ENCODE measurements at regions not wholly inside any gene's neighbourhood (a gene's known extent, or its start where the extent isn't known, plus 50 kb on each side); places are given as distances from the start of the nearest gene placed in this dataset.

GRCh38 chr3:22040150-22040549 lies 289.1 kb upstream of the ZNF385D start:
- ATAC-seq (no peak), DNase-seq (ENCODE audit: extremely low read depth in 1 of 4, low spot score in 3 of 4) (no peak), FAIRE-seq (no peak)
- no TSS peak for BruUV-seq (replicated peaks)
- ChIA-PET CTCF (ENCODE audit: low intra/inter-chr PET ratio) (no interaction called here), POLR2A (no interaction called here)
- 0% methylated on average over 1 of the region's 1 CpG for WGBS (ENCODE audit: insufficient coverage, low coverage, missing lambda C conversion rate)
- H3K36me3 ChIP-seq (ENCODE audit: control insufficient read depth, insufficient read depth, low read length), result no peaks in the 10 kb centered on the region
- no peaks in the 10 kb centered on the region for H3K27me3 ChIP-seq (ENCODE audit: control insufficient read depth in 2 of 2, insufficient read depth in 2 of 2, low read length in 2 of 2)
- no peaks in the 10 kb centered on the region for H3K9me3 ChIP-seq (replicated peaks; ENCODE audit: control insufficient read depth, insufficient read depth, low read depth, low read length)
- no peaks in the 10 kb centered on the region for H3K9me1 ChIP-seq (ENCODE audit: control insufficient read depth, insufficient read depth, low read length)
- in situ Hi-C loops (cut with MboI) (no loop called here), intact Hi-C loops (cut with micrococcal nuclease) (no loop called here)
- TF ChIP-seq DDX20 (tag; IDR thresholded peaks at IDR 0.05; ENCODE audit: low read depth), result no peak
- TF ChIP-seq ZNF253 (CRISPR knock-in tag; conservative IDR thresholded peaks at IDR 0.05), result no peak
- no peak for TF ChIP-seq MTA1 (IDR thresholded peaks at IDR 0.05; ENCODE audit: borderline replicate concordance)
- no peak for TF ChIP-seq PBX2 (CRISPR knock-in tag; IDR thresholded peaks at IDR 0.05; ENCODE audit: low read depth)
- no peak for TF ChIP-seq PBX2 (tag; conservative IDR thresholded peaks at IDR 0.05; ENCODE audit: low read depth)
- TF ChIP-seq ZNF609 (CRISPR knock-in tag; IDR thresholded peaks at IDR 0.05; ENCODE audit: borderline replicate concordance), result no peak
- no peak for TF ChIP-seq SNAPC5 (CRISPR knock-in tag; IDR thresholded peaks at IDR 0.05)
- TF ChIP-seq U2AF2 (optimal IDR thresholded peaks at IDR 0.05; ENCODE audit: low read depth, low read length), result no peak
- TF ChIP-seq NR1H2 (CRISPR knock-in tag; IDR thresholded peaks at IDR 0.05), result no peak
- no peak for TF ChIP-seq EP300 (IDR thresholded peaks at IDR 0.05; ENCODE audit: low read length)
- no peak for TF ChIP-seq KDM4B (IDR thresholded peaks at IDR 0.05; ENCODE audit: borderline replicate concordance in 2 of 2, low read depth in 1 of 2)
- no peak for TF ChIP-seq ZNF354B (CRISPR knock-in tag; IDR thresholded peaks at IDR 0.05)
- no peak for TF ChIP-seq EZH2 (IDR thresholded peaks at IDR 0.05; ENCODE audit: borderline replicate concordance, low read depth, low read length)
- no peak overlapping the region for H3K4me2 ChIP-seq (ENCODE audit: insufficient read depth, low read length)
- no peak overlapping the region for H3K27ac ChIP-seq (ENCODE audit: extremely low read depth, low read depth, low read length)
- H3K79me2 ChIP-seq (ENCODE audit: control insufficient read depth, insufficient read depth, low read length), result no peaks in the 10 kb centered on the region
- H3K4me3 ChIP-seq, result no peak overlapping the region
- no peak overlapping the region for H3K9ac ChIP-seq (ENCODE audit: insufficient read depth in 1 of 2, low read depth in 2 of 2, low read length in 2 of 2)
- no peaks in the 10 kb centered on the region for H4K20me1 ChIP-seq (replicated peaks; ENCODE audit: control insufficient read depth, insufficient read depth, low read length)
- no peaks in the 10 kb centered on the region for H3K4me1 ChIP-seq (replicated peaks in 1 of 2; ENCODE audit: control insufficient read depth in 2 of 2, insufficient read depth in 2 of 2, low read length in 2 of 2)
- H2AFZ ChIP-seq (ENCODE audit: low read depth, low read length), result no peak overlapping the region
